SU-DHL-6 (cell line): ENCODE measurements at regions not wholly inside any gene's neighbourhood (a gene's known extent, or its start where the extent isn't known, plus 50 kb on each side); places are given as distances from the start of the nearest gene placed in this dataset.

ENCODE experiments used
- CTCF ChIP-seq: fragments of 200-600 bp; sonication (generic); IDR thresholded peaks from one replicate; pipeline ENCODE4 v1.5.1; 2017; ENCODE audit warnings: antibody characterized with exemption, mild to moderate bottlenecking, low read length, moderate library complexity; ENCODE audit not compliant: insufficient read depth, poor library complexity, severe bottlenecking
- EZH2phosphoT487 ChIP-seq: fragments of 200-600 bp; sonication (generic), shearing (Covaris generic); conservative IDR thresholded peaks from 2 replicates; pipeline ENCODE4 v1.6.1; 2018; ENCODE audit warnings: mild to moderate bottlenecking, antibody characterized with exemption, low read length, moderate library complexity, mixed read lengths

GRCh38 chr2:120452131-120452530 is 106.2 kb downstream of the INHBB start:
- TF ChIP-seq CTCF (no peak), EZH2phosphoT487 (no peak)
